GM21360 (cell line): ENCODE measurements at regions not wholly inside any gene's neighbourhood (a gene's known extent, or its start where the extent isn't known, plus 50 kb on each side); places are given as distances from the start of the nearest gene placed in this dataset.

Source experiments
- ATAC-seq: cut with Tn5 transposase; IDR thresholded peaks from one replicate; pipeline ENCODE4 v1.9.1; 2021; ENCODE audit warnings: mild to moderate bottlenecking, moderate library complexity; ENCODE audit not compliant: unreplicated experiment

DNA sequence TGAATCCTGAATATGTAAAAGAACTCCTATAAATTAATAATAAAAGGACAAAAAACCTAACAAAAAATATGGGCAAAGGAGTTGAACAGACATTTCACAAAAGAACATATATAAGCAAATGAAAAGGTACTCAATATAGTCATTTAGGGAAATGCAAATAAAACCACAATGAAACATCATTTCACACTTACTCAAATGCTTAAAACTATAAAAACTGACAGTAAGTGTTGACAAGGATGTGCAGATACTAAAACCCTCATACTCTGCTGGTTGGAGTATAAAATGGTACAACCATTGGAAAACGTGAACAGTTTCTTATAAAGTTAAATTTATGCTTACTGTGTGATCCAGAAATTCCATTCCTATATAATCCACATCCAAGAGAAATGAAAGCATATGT lies 247.1 kb downstream of the GXYLT1 start:
- ATAC-seq = no peak

DNA sequence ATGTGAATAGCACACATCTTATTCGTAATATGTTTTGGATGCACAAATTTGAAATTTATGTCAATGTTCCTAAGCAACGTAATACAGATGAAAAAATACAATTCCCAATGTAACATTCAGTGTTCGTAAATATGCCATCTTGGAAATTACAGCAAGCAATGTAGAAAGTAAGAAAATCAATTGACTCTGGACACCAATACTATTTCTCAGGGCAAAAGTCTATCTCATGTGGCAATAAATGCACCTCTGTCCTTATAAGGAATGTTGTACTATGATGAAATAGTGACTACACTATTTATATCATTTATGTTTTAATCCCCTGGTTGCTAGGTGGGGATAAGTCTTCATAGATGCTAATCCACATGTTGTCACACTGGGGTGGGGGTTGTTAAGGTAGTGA lies 251.2 kb downstream of the GXYLT1 start:
- ATAC-seq = no peak

GRCh38 chr12:41892302-41892701 lies 252.4 kb downstream of the GXYLT1 start:
- no peak for ATAC-seq

GRCh38 chr12:41891226-41891625 lies 253.4 kb downstream of the GXYLT1 start:
- ATAC-seq = no peak

DNA sequence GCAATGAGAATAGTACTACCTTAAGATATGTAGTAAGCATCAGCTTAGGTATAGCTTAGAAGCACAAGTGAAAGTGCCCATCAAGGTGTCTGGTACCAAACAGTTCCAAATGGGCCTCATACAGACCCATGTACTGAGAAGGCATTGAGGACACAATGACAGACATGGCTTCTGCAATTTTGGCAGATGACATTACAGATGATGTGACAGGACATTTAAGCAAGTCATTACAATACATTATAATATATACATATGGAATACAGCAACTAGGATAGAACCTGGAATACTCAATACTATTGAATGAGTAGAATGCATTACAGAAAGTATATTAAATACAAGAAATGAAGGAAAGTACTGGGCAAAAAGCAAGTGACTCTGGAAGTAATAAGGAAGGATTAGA lies 256.4 kb downstream of the GXYLT1 start:
- no peak for ATAC-seq

GRCh38 chr12:41881891-41882805 lies 262.5 kb downstream of the GXYLT1 start:
- no peak for ATAC-seq

- no peak for ATAC-seq
Measured at GRCh38 chr12:41869432-41869831, 275.2 kb downstream of the GXYLT1 start.

DNA sequence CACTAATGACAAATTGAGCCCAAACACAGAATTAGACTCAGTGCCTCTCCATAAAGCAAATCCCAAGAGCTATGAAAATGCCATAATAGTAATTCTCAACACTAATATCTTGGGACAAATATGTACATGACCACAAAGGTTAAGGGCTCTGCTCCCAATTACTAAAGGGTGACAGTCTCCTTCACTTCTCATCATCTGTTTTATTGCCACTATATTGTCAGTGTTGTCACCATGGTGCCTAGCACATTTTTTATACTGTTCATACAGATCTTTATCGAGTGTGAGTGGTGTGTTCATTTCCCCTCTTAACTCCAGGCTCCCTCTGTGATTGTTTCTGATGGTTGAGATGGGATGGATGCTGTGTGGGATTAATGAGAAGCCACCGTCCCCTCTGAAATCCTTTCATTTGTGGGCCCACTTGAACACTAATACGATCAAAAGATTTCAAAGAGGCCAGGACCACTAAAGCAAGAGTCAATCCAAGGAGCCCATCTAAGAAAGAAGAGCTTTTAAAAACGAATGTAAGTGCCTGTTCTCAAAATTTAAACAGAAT lies 277.7 kb downstream of the GXYLT1 start:
- no peak for ATAC-seq

DNA sequence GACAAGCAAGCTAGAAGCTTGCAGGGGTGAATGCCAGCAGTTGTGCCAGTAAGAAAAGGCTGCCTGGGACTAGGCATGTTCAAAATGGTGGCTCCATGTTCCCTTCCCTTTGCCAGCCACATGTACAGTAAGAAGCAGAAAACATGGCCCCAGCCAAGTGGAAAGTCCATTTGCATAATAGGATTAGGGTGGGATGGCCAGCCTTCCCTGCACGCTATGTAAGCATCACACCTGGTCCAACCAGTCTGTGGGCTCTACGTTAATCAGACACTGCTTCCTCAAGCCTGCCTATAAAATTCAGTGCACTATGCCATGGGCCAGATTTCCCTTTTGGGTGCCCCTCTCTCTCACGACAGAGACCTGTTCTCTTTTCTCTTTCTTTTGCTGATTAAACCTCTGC lies 288.4 kb downstream of the GXYLT1 start:
- ATAC-seq = no peak

GRCh38 chr12:41850046-41850445 lies 294.6 kb downstream of the GXYLT1 start:
- ATAC-seq = no peak

GRCh38 chr12:41846718-41847117 lies 298.0 kb downstream of the GXYLT1 start:
- no peak for ATAC-seq

- no peak for ATAC-seq
Measured at GRCh38 chr12:41836416-41836815, 308.3 kb downstream of the GXYLT1 start.

- no peak for ATAC-seq
Measured at GRCh38 chr12:41835556-41835955, 309.1 kb downstream of the GXYLT1 start.

- no peak for ATAC-seq
Measured at GRCh38 chr12:41819948-41820347, 324.7 kb downstream of the GXYLT1 start.

- no peak for ATAC-seq
Measured at GRCh38 chr12:41804026-41804425, 340.6 kb downstream of the GXYLT1 start.

DNA sequence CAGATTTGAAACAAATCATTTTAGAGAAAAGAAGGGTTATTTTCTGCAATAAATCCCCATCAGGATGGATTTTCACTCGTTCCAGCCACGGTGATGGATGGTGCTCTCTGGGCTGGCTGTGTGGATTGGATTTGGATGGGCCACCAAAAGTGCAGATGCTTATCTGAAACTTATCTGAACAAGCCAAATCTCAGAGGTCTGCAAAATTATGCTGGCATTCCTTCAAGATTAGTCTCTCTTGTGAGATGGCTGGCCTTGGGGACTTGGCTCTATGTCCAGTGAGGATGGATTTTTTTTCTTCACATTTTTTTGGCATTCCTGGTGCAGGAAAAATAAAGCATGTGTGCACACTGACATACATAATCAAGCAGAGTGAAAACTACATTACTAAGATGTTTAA lies 341.9 kb downstream of the GXYLT1 start:
- ATAC-seq = no peak

DNA sequence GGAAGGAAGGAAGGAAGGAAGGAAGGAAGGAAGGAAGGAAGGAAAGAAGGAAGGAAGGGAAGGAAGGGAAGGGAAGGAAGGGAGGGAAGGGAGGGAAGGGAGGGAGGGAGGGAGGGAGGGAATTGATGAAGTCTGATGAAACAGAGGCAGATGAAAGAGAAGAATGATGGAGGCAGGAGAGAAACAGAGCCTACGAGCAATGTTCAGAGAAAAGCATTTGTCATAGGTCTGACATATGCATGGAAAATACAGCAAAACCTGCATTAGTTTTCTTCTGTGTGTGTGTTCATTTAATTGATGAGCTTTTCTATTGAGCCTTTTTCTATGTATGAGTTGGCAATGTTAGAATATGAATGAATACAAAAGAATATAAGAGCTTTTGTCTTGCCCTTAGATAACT lies 343.4 kb downstream of the GXYLT1 start:
- ATAC-seq = no peak

DNA sequence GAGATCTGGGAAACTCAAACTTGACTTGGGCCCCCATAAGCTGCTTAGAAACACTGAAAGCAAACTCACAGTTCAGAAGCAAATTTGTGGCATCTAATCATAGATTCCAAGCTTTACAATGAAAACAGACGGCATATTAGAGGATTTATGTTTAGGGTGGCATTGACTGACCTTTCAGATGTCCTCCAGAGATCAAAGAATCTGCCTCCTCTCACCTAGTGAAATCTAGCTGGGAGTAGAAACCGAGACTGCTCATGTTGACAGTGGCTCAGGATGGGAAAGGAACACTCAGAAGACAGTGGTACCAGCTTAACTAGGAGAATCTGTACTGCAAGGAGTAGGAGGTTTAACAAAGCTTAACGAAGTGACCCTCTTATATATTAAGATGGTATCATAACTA lies 345.0 kb downstream of the GXYLT1 start:
- no peak for ATAC-seq

GRCh38 chr12:41795910-41796309 lies 348.8 kb downstream of the GXYLT1 start:
- ATAC-seq = no peak

DNA sequence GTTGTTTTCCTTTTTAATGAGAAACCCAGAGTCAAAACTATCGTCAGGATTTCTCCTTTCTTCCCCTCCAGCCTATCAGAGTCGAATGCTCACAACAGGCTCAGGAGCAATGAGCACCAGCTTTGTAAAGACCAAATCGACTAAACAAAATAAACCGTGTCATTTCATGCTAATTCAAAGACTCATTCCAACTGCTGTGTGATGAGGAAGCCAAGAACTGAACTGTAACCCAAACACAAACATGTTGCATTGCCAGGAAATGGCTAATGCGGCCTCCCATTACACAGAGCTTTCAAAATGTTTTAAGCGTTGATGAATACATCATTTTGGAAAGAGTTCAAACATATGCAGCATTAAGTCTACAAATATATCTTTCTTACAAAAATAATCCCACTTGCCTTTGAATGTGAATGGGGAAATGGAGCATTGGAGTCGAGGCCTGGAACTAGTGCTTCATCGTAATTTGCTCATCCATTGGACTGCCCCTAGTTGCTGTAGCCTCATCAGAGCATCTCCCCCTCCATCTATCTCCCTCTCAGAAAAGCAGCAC lies 349.5 kb downstream of the GXYLT1 start:
- no peak for ATAC-seq

- no peak for ATAC-seq
Measured at GRCh38 chr12:41794336-41794735, 350.3 kb downstream of the GXYLT1 start.

DNA sequence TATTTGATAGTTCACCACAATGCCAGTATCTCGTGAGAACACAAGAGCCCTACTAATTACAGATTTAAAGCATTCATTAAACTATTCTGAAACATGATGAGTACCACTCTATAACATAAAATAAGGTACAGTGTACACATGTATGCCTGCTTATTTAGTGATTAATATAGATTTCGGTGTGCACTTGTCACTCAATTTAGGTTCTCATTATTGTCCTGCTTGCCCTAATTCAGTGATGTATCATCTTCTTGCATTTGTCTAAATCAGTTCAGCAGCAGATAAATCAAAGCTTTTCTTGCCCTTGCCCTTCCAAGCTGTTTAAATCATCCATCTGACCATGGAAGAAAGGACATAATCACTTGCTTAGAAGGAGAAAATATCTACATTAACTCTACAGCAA lies 359.7 kb downstream of the GXYLT1 start:
- no peak for ATAC-seq
